Fibroblast of villous mesenchyme (primary cell): ENCODE measurements at regions not wholly inside any gene's neighbourhood (a gene's known extent, or its start where the extent isn't known, plus 50 kb on each side); places are given as distances from the start of the nearest gene placed in this dataset.

Experiments
- DNase-seq: peaks from one replicate; pipeline ENCODE4 v3.0.0-alpha.2; 2010; ENCODE audit warnings: low read depth
- H3K4me3 ChIP-seq: 2 replicates; pipeline ENCODE4 v1.5.1; 2011; ENCODE audit warnings: low read depth, mild to moderate bottlenecking, low read length
- TF ChIP-seq, protein P1 (sequence below): IDR thresholded peaks from 2 replicates; pipeline ENCODE4 v1.5.1; 2012; ENCODE audit warnings: low read depth, mild to moderate bottlenecking, low read length; ENCODE audit not compliant: insufficient read depth

DNA sequence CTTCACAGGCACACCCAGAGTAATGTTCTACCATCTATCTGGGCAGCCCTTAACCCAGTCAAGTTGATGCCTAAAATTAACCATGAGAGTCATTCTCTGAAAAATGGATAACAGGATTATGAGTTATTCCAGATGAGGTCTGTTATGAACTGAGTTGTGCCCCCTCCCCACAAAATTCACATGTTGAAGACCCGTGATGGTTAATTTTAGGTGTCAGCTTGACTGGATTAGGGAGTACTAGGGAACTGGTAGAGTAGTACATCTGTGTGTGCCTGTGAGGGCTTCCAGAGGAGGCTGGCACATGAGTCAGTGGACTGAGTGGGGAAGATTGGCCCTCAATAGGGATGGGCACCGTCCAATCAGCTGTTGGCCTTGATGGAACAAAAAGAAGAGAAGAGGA lies 110.4 kb upstream of the MYCN start:
- no peak overlapping the region for H3K4me3 ChIP-seq
- no peak for DNase-seq
- TF ChIP-seq, protein P1, sequence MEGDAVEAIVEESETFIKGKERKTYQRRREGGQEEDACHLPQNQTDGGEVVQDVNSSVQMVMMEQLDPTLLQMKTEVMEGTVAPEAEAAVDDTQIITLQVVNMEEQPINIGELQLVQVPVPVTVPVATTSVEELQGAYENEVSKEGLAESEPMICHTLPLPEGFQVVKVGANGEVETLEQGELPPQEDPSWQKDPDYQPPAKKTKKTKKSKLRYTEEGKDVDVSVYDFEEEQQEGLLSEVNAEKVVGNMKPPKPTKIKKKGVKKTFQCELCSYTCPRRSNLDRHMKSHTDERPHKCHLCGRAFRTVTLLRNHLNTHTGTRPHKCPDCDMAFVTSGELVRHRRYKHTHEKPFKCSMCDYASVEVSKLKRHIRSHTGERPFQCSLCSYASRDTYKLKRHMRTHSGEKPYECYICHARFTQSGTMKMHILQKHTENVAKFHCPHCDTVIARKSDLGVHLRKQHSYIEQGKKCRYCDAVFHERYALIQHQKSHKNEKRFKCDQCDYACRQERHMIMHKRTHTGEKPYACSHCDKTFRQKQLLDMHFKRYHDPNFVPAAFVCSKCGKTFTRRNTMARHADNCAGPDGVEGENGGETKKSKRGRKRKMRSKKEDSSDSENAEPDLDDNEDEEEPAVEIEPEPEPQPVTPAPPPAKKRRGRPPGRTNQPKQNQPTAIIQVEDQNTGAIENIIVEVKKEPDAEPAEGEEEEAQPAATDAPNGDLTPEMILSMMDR, result no peak

DNA sequence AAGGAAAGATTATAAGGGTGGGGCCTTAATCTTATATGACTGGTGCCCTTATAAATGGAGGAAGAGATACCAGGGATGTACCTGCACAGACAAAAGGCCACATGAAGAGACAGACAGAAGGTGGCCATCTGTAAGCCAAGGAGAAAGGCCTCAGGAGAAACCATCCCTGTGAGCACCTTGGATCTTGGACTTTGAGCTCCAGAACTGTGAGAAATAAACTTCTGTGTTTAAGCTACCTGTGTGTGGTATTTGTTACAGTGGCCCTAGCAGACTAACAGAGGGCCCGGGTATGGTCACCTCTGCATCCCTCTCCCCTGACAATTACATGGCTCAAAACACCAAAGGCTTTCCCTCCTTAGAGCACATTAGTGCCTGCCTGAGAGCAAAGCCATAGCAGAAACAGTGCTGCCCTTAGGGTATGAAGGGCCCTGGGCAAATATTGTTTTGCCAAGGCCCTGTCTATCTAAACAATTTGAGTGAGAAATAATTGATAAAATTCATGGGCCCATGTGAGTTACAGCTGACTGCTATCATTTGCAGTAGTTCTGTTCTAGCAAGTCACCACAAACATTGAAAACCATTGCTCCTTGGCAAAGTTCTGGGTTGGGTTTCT lies 109.3 kb upstream of the MYCN start:
- DNase-seq, result no peak

DNA sequence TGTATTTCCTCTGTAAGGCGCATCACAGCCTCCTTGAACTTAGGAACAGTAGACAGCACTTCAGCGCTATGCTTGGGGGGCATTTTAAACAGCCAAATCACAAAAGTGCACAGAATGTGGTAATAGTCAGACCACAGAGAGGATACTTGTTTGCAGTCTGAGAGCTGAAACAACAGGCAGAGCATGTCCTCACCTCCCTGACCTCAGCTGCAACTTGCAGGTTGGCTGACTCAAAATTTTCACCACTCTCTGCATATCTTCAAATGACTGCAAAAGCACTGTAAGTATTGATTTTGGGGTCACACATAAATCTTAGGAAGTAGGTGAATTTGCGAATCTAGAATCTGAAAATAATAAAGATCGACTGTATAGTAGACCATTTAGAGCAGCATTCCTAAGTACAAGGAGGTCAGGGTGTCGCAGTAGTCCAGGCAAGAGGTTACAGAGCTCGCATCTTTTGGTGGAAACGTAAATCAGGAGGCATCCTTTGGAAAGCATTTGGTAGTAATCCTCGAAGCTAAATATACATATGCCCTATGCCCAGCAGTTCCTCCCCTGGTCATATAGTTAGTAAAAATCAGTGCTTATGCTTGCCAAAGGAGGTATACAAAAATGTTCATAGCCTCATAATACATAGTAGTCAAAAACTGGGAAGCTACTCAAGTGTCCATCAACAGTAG lies 108.2 kb upstream of the MYCN start:
- TF ChIP-seq, protein P1, result no peak
- no peak for DNase-seq
- H3K4me3 ChIP-seq, result no peak overlapping the region

More for the DNA sequence above, 109.3 kb upstream of the MYCN start:
- TF ChIP-seq, protein P1, result no peak
- H3K4me3 ChIP-seq, result no peak overlapping the region

DNA sequence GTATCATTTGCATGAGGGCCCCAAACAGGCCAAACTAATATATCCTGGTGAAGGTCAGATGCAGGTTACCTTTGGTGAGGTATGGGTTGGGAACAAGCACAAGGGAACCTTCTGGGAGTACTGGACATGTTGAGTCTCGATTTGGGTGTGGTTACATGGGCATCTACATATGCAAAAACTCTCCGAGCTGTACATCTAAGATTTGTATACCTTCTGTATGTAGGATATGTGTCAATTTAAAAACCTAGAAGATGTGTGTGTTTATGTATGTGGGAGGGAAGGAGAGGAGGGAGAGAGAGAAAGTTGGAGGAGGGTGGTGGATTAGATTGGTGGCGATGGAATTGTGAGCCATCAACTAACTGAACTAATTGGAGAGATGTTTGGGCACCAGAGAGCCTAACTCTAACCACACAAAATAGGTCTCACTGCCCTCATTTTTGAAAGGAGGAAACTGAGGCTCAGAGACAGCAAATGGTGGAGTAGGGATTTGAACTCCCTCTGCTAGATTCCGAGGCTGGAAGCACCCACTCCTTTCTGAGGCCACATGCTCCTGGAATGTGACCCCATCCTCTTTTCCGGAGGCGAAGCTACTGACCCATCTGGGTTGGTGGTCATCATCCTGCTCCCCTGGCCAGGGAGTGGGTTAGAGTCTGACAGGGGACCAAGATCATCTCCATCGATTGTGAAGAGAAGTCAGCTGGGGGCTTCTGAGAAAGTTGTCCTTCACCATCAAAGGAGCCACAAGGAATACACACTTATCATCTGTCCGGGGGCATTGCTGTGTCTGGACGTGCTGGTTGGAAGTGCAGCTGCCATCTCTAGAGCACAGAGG lies 107.3 kb upstream of the MYCN start:
- no peak overlapping the region for H3K4me3 ChIP-seq
- no peak for DNase-seq
- TF ChIP-seq, protein P1, result no peak

GRCh38 chr2:15833731-15834130 lies 106.6 kb upstream of the MYCN start:
- no peak overlapping the region for H3K4me3 ChIP-seq
- TF ChIP-seq, protein P1, result no peak
- no peak for DNase-seq

- TF ChIP-seq, protein P1, result no peak
- no peak overlapping the region for H3K4me3 ChIP-seq
- no peak for DNase-seq
These were observed 105.8 kb upstream of the MYCN start for GRCh38 chr2:15834381-15835031.
